Stimulated activated CD8-positive, alpha-beta memory T cell treated with anti-CD3 and anti-CD28 coated beads, Interleukin-12 subunit alpha, Interleukin-12 subunit beta, amount 100 ng/mL, for 1 hour (primary cell): ENCODE measurements at regions not wholly inside any gene's neighbourhood (a gene's known extent, or its start where the extent isn't known, plus 50 kb on each side); places are given as distances from the start of the nearest gene placed in this dataset.

ENCODE experiments used
- DNase-seq: peaks from one replicate; pipeline ENCODE4 v3.0.0-alpha.2; 2020; ENCODE audit warnings: low read depth

DNA sequence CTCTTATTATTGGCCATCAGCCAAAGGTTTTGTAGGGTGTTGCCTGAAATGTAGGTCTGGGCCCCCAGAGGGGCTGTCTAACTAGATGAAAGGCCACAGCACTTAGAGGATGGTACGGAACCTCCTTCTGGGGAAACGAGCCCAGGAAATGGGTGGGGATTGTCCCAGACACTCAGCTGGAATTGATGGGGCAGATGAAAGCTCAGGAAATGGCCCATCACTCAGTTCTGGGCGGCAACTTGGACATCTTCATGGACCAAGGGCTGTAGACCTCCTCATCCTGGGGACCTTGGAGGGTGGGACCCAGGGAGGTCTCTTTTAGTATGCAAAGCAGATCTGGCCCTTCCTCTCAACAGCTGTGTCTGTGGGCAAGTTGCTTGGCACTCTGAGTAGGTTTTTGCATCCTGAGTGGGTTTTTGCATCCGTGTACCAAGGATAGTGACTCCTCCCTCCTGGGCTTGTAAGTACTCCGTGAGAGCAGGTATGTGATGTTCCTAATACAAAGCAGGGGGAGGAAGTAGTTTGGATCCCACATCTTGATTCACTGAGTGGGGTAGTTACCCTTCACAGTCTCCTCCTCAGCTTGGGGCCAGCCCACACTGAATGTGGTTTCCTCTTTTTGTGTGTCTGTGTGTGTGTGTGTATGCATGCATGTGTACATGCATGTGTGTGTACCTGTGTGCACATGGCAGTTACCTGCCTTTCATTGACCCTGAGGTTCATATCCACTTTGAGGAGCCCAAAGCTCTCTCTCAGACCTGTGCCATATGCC lies 292.0 kb downstream of the RPLP1 start:
- DNase-seq, result no peak

DNA sequence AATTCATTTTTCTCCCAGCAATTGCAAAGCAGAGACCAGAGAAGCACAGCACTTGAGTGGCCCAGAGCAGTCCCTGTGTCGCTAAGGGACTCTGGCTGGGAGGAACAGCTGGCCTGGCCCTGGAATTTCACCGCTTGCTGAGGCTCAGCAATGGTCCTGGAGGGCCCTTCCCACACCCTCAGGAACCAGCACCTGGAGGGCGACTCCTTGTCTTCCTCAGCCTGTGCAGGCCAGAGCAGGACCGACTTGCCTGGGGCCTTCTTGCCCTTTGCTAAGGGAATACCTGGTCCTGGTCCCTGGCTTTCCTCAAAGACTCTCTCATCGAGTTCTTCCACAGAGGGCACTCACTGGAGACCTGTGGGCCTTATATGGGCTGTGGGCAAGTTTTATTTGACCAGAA lies 294.6 kb downstream of the RPLP1 start:
- DNase-seq, result no peak

- DNase-seq, result no peak
Measured at GRCh38 chr15:69748131-69748530, 295.5 kb downstream of the RPLP1 start.

- no peak for DNase-seq
Measured at GRCh38 chr15:69748576-69749185, 296.1 kb downstream of the RPLP1 start.

- DNase-seq, result no peak
Measured at GRCh38 chr15:69749274-69749673, 296.7 kb downstream of the RPLP1 start.

GRCh38 chr15:69749797-69750196 lies 297.2 kb downstream of the RPLP1 start:
- DNase-seq, result no peak

GRCh38 chr15:69750253-69750652 lies 297.6 kb downstream of the RPLP1 start:
- no peak for DNase-seq

GRCh38 chr15:69751147-69751546 lies 298.5 kb downstream of the RPLP1 start:
- no peak for DNase-seq

GRCh38 chr15:69751566-69751965 lies 298.9 kb downstream of the RPLP1 start:
- DNase-seq, result no peak

- no peak for DNase-seq
Measured at GRCh38 chr15:69753867-69754266, 301.2 kb downstream of the RPLP1 start.

DNA sequence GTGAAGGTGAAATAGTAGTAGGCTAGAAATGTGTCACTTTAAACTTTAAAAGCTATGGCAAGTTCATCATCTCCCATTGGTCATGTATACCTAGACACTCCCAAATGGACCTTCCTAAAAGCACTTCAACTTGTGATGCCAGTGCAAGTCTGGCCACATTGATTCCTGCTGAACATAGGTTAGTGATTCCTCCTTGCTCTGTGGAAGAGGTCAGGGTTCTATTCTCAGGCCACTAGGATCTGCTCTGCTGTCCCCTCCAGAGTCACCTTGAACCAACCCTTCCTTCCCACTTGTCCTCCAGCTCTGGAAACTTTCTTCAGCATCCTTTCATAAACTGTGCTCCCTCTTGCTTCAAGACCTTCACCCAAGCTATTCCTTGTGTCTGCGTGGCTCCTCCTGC lies 301.7 kb downstream of the RPLP1 start:
- no peak for DNase-seq

DNA sequence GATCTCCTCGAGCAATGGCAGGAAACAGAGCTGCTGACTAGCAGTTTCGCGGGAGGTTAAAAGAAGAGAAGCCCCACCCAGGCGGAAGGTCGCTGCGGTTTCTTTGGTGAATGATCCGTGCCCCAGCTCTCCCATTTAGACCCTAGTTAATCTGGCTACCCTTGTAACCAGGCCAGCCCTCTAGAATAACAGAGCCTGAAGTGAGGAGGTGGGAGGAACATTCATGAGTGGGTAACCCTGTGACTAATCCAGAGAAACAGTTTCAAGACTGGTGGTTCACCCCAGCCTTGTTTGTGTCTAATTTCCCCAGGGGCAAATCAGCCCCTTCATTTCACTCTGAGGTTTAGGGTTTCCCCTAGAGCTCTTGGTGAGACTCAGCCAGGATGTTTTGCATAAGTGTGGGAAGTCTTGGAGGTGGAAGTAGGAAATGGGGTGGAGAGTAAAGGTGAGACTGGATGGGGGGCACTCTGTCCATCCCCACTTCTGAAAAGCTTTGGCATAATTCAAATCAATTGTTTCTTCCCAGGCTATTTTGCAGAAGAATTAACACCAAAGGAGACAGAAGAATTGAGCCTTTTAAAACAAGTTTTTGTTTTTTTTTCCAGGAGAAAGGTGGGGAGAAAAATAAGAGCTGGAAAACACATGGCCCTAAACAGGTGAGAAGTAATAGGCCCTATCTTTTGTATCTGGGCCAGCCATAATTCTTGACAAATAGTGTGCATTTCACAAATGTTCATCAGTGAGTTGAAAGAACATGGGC lies 303.1 kb downstream of the RPLP1 start:
- DNase-seq, result peak; percentile 54

GRCh38 chr15:69756440-69756839 lies 303.8 kb downstream of the RPLP1 start:
- no peak for DNase-seq

DNA sequence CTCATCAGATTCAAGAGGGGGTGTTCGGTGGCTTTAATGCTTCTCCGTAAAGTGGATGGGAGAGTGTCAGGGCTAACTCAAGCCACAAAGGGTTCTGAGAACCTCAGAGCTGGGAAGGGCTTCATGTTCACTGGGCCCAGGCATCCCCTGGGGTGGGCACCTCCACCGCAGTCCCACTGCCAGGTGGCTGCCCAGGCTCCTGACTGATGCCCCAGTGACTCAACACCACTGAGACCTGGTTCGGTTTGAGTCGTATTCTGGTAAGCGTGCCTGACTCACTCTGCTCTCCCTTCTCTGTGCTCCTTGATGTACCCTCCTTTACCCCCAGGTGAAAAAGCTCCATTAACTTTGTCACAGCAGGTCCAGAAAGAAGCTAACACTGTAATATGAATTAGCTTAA lies 304.6 kb downstream of the RPLP1 start:
- no peak for DNase-seq

GRCh38 chr15:69758291-69758771 lies 305.7 kb downstream of the RPLP1 start:
- no peak for DNase-seq

DNA sequence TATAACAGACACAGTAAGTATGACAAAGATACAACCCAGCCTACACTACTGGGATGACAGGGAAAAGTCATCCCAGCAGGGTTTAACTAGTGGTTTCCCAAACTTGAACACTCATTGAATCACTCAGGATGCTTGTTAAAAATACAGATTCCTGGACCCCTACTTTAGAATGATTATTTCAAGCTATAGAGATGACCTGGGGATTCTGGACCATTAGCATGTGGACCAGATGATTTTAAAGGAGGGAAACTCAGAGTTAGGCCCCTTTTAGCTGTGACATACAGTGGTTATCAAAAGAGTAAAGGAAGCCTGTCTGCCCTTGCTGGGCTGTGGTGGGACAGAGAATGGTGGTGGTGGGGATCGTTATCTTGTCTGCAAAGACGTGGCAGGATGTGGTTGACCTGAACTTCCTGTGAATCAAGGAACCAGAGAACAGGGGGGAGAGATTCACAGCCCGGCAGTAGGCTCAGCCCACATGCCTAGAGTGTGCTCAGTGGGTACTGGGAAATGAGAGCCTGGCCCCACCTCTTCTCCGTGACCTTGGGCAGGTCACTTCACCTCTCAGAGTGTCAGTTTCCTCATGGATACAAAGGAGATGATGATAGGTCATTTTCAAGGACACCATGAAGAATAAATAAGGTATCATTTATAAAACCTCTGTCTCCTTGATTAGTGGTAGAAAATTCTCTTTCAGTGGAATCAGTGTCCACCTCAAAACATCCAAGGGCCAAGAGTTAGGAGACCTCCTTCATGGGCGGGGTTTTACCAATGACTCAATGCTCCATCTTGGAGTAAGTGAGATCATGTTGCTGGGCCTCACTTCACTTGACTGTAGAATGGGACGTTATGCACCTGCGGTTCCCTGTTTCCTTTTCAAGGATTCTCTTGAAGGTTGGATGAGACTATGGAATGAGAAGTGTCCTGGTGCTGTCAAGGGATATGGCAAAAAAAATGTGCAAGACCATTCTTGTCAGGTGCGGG lies 306.5 kb downstream of the RPLP1 start:
- peak; percentile 79 for DNase-seq

- no peak for DNase-seq
Measured at GRCh38 chr15:69760258-69760845, 307.7 kb downstream of the RPLP1 start.

GRCh38 chr15:69760890-69761568 lies 308.4 kb downstream of the RPLP1 start:
- peak; percentile 66 for DNase-seq

DNA sequence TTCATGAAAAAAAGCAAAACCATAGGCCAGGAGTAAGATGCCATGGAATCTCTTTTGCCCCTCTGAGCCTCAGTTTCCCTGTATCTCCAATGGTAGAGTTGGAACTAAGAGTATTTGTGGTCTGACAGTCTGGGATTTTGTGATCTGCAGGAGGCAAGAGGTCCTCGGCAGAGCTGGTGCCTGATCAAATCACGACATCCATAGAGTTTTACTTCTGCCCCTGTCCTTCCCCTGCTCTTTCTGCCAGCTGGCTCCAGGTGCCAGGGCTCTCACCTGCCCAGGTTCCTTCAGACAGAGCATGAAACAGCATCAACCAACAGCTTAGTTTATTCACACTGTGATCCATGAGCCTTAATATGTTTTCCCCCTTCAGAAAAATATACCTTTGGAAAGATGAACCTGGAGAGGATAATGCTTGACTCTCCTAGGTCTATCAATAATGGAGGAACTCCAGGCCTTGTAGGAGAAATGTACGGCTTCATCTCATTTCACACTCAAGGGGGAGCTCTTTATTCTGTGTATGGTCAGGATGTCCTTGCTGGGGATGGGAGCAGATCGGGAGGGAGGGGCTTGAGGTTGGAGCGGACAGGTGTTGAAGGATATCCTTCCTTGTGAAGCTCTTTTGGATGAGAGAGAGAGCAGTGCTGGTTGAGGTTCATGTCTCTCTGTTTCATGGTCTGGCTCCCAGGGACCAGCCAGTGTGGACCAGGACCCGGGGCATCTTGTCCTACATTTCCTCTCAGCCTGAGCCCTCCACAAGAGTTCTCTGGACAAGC lies 309.9 kb downstream of the RPLP1 start:
- DNase-seq, result no peak

DNA sequence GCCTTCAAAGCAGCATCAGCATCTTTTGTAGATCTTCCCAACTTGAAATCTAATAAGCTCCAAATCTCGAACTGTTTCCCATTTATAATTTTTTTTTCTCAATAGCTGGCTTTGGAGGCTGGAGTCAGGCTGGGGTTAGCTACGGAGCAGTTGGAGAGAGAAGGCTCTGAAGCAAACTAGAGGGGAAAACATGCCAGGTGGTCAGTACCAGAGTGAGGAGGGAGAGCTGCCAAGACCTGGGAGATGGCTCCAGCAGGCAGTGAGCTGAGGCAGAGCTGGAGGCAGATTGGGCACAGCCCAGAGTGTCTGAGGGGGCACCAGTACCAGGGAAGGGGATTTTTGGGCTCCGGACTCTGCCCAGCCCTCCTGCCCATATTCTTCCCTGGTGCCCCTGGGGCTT lies 311.2 kb downstream of the RPLP1 start:
- no peak for DNase-seq
